AG08395 (cell line): ENCODE measurements at regions not wholly inside any gene's neighbourhood (a gene's known extent, or its start where the extent isn't known, plus 50 kb on each side); places are given as distances from the start of the nearest gene placed in this dataset.

Experiments
- DNase-seq: peaks from one replicate; pipeline ENCODE4 v3.0.0; 2012; ENCODE audit warnings: mixed read lengths, low spot score

- DNase-seq, result no peak
Measured at GRCh38 chr20:12371990-12372389, 454.3 kb downstream of the BTBD3 start.

- DNase-seq, result no peak
Measured at GRCh38 chr20:12372557-12372956, 454.9 kb downstream of the BTBD3 start.

GRCh38 chr20:12375967-12376366, 458.3 kb downstream of the BTBD3 start:
- DNase-seq, result no peak

GRCh38 chr20:12383821-12384220, 466.1 kb downstream of the BTBD3 start:
- no peak for DNase-seq

- no peak for DNase-seq
Measured at GRCh38 chr20:12386821-12387220, 469.1 kb downstream of the BTBD3 start.

- DNase-seq, result no peak
Measured at GRCh38 chr20:12391099-12391498, 473.4 kb downstream of the BTBD3 start.

GRCh38 chr20:12394786-12395185, 477.1 kb downstream of the BTBD3 start:
- DNase-seq, result no peak

GRCh38 chr20:12395353-12395752, 477.7 kb downstream of the BTBD3 start:
- DNase-seq, result no peak

- no peak for DNase-seq
Measured at GRCh38 chr20:12395760-12396159, 478.1 kb downstream of the BTBD3 start.

- DNase-seq, result no peak
Measured at GRCh38 chr20:12399110-12399836, 481.6 kb downstream of the BTBD3 start.

- no peak for DNase-seq
Measured at GRCh38 chr20:12404941-12405340, 487.2 kb downstream of the BTBD3 start.

- no peak for DNase-seq
Measured at GRCh38 chr20:12406978-12407377, 489.3 kb downstream of the BTBD3 start.

- DNase-seq, result no peak
Measured at GRCh38 chr20:12409501-12409900, 491.8 kb downstream of the BTBD3 start.

GRCh38 chr20:12410783-12411182, 493.1 kb downstream of the BTBD3 start:
- no peak for DNase-seq

GRCh38 chr20:12411246-12411940, 493.7 kb downstream of the BTBD3 start:
- DNase-seq, result no peak

GRCh38 chr20:12413116-12413515, 495.4 kb downstream of the BTBD3 start:
- no peak for DNase-seq

- DNase-seq, result peak; percentile 2
Measured at GRCh38 chr20:12414446-12415274, 497.0 kb downstream of the BTBD3 start.

GRCh38 chr20:12416281-12416680, 498.6 kb downstream of the BTBD3 start:
- DNase-seq, result no peak

- DNase-seq, result no peak
Measured at GRCh38 chr20:12433724-12434123, 516.0 kb downstream of the BTBD3 start.

- DNase-seq, result no peak
Measured at GRCh38 chr20:12434672-12435071, 517.0 kb downstream of the BTBD3 start.

- no peak for DNase-seq
Measured at GRCh38 chr20:12435268-12435667, 517.6 kb downstream of the BTBD3 start.

GRCh38 chr20:12453711-12454110, 536.0 kb downstream of the BTBD3 start:
- DNase-seq, result no peak

- DNase-seq, result no peak
Measured at GRCh38 chr20:12455148-12455547, 537.5 kb downstream of the BTBD3 start.
